Endodermal cell (in vitro differentiated cells): ENCODE measurements at regions not wholly inside any gene's neighbourhood (a gene's known extent, or its start where the extent isn't known, plus 50 kb on each side); places are given as distances from the start of the nearest gene placed in this dataset.
A peak's percentile ranks its signal among the peaks of the same experiment; 100 is the strongest.

ENCODE experiments used
- DNase-seq: peaks from one replicate; pipeline ENCODE4 v3.0.0-alpha.2; 2017
- H3K27ac ChIP-seq: 2 replicates; pipeline ENCODE4 v1.5.1; 2013; ENCODE audit warnings: mild to moderate bottlenecking, low read depth, low read length, moderate library complexity
- H3K27me3 ChIP-seq: 2 replicates; pipeline ENCODE4 v1.6.1; 2013; ENCODE audit warnings: mild to moderate bottlenecking, low read length, moderate library complexity; ENCODE audit not compliant: insufficient read depth, control insufficient read depth, poor library complexity, severe bottlenecking
- H3K36me3 ChIP-seq: 2 replicates; pipeline ENCODE4 v1.7.0; 2013; ENCODE audit warnings: mild to moderate bottlenecking, low read length, moderate library complexity; ENCODE audit not compliant: control insufficient read depth, insufficient read depth
- H3K4me1 ChIP-seq: one replicate; pipeline ENCODE4 v1.7.0; 2013; ENCODE audit warnings: low read length; ENCODE audit not compliant: control insufficient read depth, insufficient read depth
- H3K4me3 ChIP-seq: 2 replicates; pipeline ENCODE4 v1.5.1; 2013; ENCODE audit warnings: mild to moderate bottlenecking, low read length, moderate library complexity
- H3K9ac ChIP-seq: 2 replicates; pipeline ENCODE4 v1.6.1; 2013; ENCODE audit warnings: mild to moderate bottlenecking, low read length, moderate library complexity; ENCODE audit not compliant: poor library complexity, severe bottlenecking; ENCODE audit errors: extremely low read depth
- H3K9me3 ChIP-seq: 2 replicates; pipeline ENCODE4 v1.6.1; 2013; ENCODE audit warnings: mild to moderate bottlenecking, low read length, moderate library complexity; ENCODE audit not compliant: control insufficient read depth
- H3K27ac Mint-ChIP-seq: 2 replicates; pipeline ENCODE4 v1.8.0; 2020; ENCODE audit warnings: mixed read lengths
- H3K27me3 Mint-ChIP-seq: 2 replicates; pipeline ENCODE4 v1.8.0; 2021; ENCODE audit warnings: mild to moderate bottlenecking, mixed read lengths; ENCODE audit not compliant: insufficient read depth
- H3K36me3 Mint-ChIP-seq: 2 replicates; pipeline ENCODE4 v1.8.0; 2020; ENCODE audit warnings: low read depth, mixed read lengths
- H3K4me1 Mint-ChIP-seq: 2 replicates; pipeline ENCODE4 v1.8.0; 2020; ENCODE audit warnings: mixed read lengths
- H3K4me3 Mint-ChIP-seq: 2 replicates; pipeline ENCODE4 v1.8.0; 2020; ENCODE audit warnings: mild to moderate bottlenecking, moderate library complexity, mixed read lengths
- H3K9me3 Mint-ChIP-seq: 2 replicates; pipeline ENCODE4 v1.8.0; 2020; ENCODE audit warnings: mild to moderate bottlenecking, mixed read lengths
- WGBS, 2 experiments: methylation state at CpG; one replicate each; pipeline versions ENCODE4 v1.1.5 to v1.1.7; 2013; ENCODE audit warnings: missing lambda C conversion rate in 2 of 2, mixed read lengths in 1 of 2; ENCODE audit not compliant: insufficient coverage in 1 of 2, insufficient read length in 1 of 2; 5-methylcytosine and 5-hydroxymethylcytosine counted together
- TF ChIP-seq, protein P1 (sequence below): fragments of 200-600 bp; sonication (generic); conservative IDR thresholded peaks from 2 replicates; pipeline ENCODE4 v1.5.0; 2021; ENCODE audit warnings: antibody characterized with exemption, mild to moderate bottlenecking

- TF ChIP-seq, protein P1, sequence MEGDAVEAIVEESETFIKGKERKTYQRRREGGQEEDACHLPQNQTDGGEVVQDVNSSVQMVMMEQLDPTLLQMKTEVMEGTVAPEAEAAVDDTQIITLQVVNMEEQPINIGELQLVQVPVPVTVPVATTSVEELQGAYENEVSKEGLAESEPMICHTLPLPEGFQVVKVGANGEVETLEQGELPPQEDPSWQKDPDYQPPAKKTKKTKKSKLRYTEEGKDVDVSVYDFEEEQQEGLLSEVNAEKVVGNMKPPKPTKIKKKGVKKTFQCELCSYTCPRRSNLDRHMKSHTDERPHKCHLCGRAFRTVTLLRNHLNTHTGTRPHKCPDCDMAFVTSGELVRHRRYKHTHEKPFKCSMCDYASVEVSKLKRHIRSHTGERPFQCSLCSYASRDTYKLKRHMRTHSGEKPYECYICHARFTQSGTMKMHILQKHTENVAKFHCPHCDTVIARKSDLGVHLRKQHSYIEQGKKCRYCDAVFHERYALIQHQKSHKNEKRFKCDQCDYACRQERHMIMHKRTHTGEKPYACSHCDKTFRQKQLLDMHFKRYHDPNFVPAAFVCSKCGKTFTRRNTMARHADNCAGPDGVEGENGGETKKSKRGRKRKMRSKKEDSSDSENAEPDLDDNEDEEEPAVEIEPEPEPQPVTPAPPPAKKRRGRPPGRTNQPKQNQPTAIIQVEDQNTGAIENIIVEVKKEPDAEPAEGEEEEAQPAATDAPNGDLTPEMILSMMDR = no peak
- H3K27me3 Mint-ChIP-seq = peaks cover 2% of the 10 kb centered on the region
- H3K4me1 ChIP-seq = no peaks in the 10 kb centered on the region
- peaks cover 4% of the 10 kb centered on the region for H3K9me3 Mint-ChIP-seq
- no peaks in the 10 kb centered on the region for H3K36me3 Mint-ChIP-seq
- H3K4me1 Mint-ChIP-seq = no peaks in the 10 kb centered on the region
- no peaks in the 10 kb centered on the region for H3K9me3 ChIP-seq
- H3K36me3 ChIP-seq = no peaks in the 10 kb centered on the region
- WGBS, 2 experiments = 90 to 92% methylated on average over 2 to 5 of the region's 5 CpGs
- no peak overlapping the region for H3K4me3 ChIP-seq
- no peak overlapping the region for H3K9ac ChIP-seq
- no peaks in the 10 kb centered on the region for H3K27me3 ChIP-seq
- H3K27ac ChIP-seq = no peak overlapping the region
- peak; percentile 23 for DNase-seq
- H3K4me3 Mint-ChIP-seq = no peak overlapping the region
- H3K27ac Mint-ChIP-seq = no peak overlapping the region
Measured at GRCh38 chr5:171592076-171592475, 172.6 kb downstream of the FGF18 start.

DNA sequence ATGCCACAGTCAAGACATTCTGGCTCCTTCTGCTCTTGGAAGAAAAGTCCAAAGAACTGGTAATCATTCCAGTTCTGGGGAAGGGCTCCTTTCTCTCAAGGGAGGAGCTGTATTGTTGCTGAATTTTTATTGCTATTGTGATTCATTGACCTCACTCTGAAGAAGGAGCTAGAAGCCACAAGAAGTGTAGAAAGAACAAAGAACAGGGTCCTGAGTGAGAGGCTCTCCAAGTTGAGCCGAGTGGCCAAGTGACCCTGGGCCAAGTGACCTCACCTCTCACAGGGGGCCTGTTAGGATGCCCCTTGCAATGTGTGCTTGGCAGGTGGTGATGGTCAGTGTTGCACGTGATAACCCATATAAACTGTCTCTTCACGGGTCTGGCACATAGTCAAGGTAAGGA is 173.3 kb downstream of the FGF18 start:
- Histone ChIP-seq H3K27me3 (no peaks in the 10 kb centered on the region), H3K4me1 (no peaks in the 10 kb centered on the region), H3K4me3 (no peak overlapping the region), H3K9ac (no peak overlapping the region), H3K9me3 (no peaks in the 10 kb centered on the region), H3K36me3 (no peaks in the 10 kb centered on the region), H3K27ac (no peak overlapping the region)
- no peak overlapping the region for H3K4me3 Mint-ChIP-seq
- H3K4me1 Mint-ChIP-seq = no peaks in the 10 kb centered on the region
- TF ChIP-seq, protein P1 = no peak
- H3K9me3 Mint-ChIP-seq = peaks cover 5% of the 10 kb centered on the region
- peak; percentile 24 for DNase-seq
- H3K27me3 Mint-ChIP-seq = peaks cover 2% of the 10 kb centered on the region
- 83 to 90% methylated on average over 3 of the region's 3 CpGs for WGBS, 2 experiments
- no peaks in the 10 kb centered on the region for H3K36me3 Mint-ChIP-seq
- no peak overlapping the region for H3K27ac Mint-ChIP-seq

DNA sequence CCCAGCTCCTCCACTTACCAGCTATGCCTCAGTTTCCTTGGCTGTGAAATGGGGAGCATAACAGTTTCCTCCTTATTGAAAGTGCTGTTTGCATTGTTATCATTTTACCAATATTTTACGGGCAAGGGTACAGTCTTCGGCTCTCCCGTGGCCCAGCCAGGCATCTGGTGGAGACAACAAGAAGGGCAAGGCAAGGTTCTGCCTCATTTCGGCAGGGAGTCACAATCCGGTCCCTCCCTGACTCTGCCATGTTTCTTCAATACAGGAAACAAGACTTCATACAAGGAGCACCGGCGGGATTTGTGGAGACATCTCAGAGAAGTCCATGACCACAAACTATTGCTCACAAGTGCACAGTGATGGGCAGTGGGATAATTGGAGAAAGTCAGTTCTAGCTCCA is 174.0 kb downstream of the FGF18 start:
- Mint-ChIP-seq H3K4me1 (no peaks in the 10 kb centered on the region), H3K9me3 (peaks cover 5% of the 10 kb centered on the region), H3K4me3 (no peak overlapping the region), H3K36me3 (no peaks in the 10 kb centered on the region), H3K27me3 (peaks cover 2% of the 10 kb centered on the region), H3K27ac (no peak overlapping the region)
- peak; percentile 21 for DNase-seq
- TF ChIP-seq, protein P1 = no peak
- Histone ChIP-seq H3K9me3 (no peaks in the 10 kb centered on the region), H3K4me1 (no peaks in the 10 kb centered on the region), H3K27me3 (no peaks in the 10 kb centered on the region), H3K36me3 (no peaks in the 10 kb centered on the region), H3K27ac (no peak overlapping the region), H3K9ac (no peak overlapping the region), H3K4me3 (no peak overlapping the region)
- 95% methylated on average over 6 to 7 of the region's 7 CpGs for WGBS, 2 experiments
